Adipocyte (in vitro differentiated cells): ENCODE measurements at regions not wholly inside any gene's neighbourhood (a gene's known extent, or its start where the extent isn't known, plus 50 kb on each side); places are given as distances from the start of the nearest gene placed in this dataset.

Experiments
- DNase-seq: peaks from one replicate; pipeline ENCODE4 v3.0.0-alpha.2; 2015; ENCODE audit warnings: low read depth
- H3K27me3 ChIP-seq: replicated peaks from 2 replicates; pipeline ENCODE4 v1.7.0; 2013; ENCODE audit warnings: mild to moderate bottlenecking, low read length, moderate library complexity; ENCODE audit not compliant: control insufficient read depth, insufficient read depth
- H3K36me3 ChIP-seq: 2 replicates; pipeline ENCODE4 v1.7.0; 2013; ENCODE audit warnings: low read length, mild to moderate bottlenecking, moderate library complexity; ENCODE audit not compliant: control insufficient read depth, insufficient read depth, severe bottlenecking
- H3K4me1 ChIP-seq: 2 replicates; pipeline ENCODE4 v1.7.0; 2013; ENCODE audit warnings: mild to moderate bottlenecking, low read length, moderate library complexity; ENCODE audit not compliant: control insufficient read depth, insufficient read depth
- H3K4me3 ChIP-seq: 2 replicates; pipeline ENCODE4 v1.7.0; 2013; ENCODE audit warnings: mild to moderate bottlenecking, low read length, moderate library complexity
- H3K9ac ChIP-seq: 2 replicates; pipeline ENCODE4 v1.7.0; 2013; ENCODE audit warnings: mild to moderate bottlenecking, low read length, moderate library complexity
- H3K9me3 ChIP-seq: 2 replicates; pipeline ENCODE4 v1.7.0; 2013; ENCODE audit warnings: mild to moderate bottlenecking, low read length, moderate library complexity; ENCODE audit not compliant: control insufficient read depth

DNA sequence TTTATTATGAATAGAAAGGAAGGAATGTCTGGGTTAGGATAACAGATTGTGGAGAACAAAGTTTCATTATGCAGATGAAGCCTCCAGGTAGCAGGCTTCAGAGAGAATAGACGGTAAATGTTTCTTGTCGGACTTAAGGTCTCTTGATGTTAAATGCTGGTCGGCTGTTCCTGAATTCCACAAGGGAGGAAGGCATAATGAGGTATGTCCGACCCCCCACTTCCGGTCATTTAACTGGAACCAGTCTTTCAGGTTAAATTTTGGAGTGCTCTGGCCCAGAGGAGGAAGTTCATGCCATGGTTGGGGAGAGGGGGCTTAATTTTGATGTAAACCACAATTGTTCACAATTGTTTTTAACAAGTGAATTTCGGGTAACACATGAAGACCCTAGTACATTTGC, 158.1 kb upstream of the VCX3A start:
- H3K27me3 ChIP-seq = no peaks in the 10 kb centered on the region
- no peak for DNase-seq

DNA sequence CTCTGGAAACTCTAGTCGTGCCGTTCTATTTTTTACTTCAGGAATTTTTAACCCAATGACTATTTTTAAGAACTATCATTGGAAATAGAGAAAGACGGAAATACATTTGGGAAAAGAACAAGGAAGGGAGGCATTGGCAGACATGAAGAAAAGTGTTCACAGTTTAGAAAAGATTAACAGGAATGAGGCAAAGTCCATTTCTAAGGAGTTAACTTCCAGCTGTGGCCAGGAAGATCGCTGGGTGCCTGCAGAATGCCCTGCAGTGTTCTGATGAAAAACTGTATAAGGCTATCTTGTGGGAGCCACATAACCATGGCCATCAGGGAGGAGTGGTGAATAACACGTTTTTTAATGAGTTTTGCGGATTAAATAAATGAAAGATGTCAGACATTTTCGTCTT, 150.6 kb upstream of the VCX3A start:
- Histone ChIP-seq H3K9me3 (peaks cover 4% of the 10 kb centered on the region), H3K4me1 (no peaks in the 10 kb centered on the region), H3K4me3 (no peak overlapping the region), H3K36me3 (no peaks in the 10 kb centered on the region), H3K9ac (no peak overlapping the region), H3K27me3 (no peaks in the 10 kb centered on the region)
- DNase-seq = no peak

More for the DNA sequence above, 158.1 kb upstream of the VCX3A start:
- Histone ChIP-seq H3K4me3 (no peak overlapping the region), H3K36me3 (no peaks in the 10 kb centered on the region), H3K9ac (no peak overlapping the region), H3K9me3 (peaks cover 4% of the 10 kb centered on the region), H3K4me1 (no peaks in the 10 kb centered on the region)

DNA sequence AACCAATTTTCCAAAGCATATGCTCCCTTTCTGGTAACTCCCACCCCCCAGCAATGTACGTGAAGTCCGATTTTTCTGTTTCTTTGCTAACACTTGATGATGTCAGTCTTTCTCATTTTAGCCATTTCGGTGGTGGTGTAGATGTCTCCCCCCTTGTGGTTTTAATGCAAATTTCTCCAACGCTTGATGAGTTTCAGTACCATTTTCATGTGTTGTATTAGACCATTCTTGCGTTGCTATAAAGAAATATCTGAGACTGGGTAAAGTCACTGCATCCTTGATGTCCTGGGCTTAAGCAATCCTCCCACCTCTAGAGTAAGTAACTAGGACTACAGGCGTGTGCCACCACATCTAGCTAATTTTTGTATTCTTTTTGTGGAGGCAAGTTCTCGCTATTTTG, 148.4 kb upstream of the VCX3A start:
- Histone ChIP-seq H3K27me3 (no peaks in the 10 kb centered on the region), H3K9ac (no peak overlapping the region), H3K4me1 (no peaks in the 10 kb centered on the region), H3K36me3 (no peaks in the 10 kb centered on the region), H3K4me3 (no peak overlapping the region), H3K9me3 (peaks cover 2% of the 10 kb centered on the region)
- DNase-seq = no peak

DNA sequence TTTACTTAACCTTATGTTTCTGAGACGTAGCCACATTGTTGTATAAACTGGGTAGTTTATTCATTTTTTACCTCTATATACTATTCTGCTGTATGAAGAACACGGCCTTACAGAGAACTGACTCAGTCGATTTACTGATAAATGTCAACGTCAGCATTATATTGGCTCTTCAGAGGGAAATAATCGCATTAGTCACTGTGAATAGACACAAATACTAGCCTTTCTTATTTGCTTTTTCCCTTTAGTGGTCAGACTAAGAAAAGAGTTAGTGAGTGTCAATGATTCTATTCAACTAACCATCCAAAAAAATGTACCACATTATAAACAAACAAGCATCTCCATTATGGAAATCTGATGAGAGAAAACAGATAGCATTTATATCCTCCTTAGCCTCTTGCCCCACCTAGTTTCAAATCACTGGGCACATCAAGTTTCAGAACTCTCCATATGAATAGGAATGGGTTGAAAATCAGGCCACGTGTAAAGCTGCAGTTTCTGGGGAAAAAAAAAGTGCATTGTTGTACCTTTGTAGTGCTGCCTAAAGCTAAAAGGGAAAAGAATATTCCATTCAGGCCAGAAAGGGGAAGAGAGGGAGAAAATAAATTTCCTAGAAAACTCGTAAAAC, 146.7 kb upstream of the VCX3A start:
- Histone ChIP-seq H3K36me3 (no peaks in the 10 kb centered on the region), H3K9me3 (no peaks in the 10 kb centered on the region), H3K4me1 (no peaks in the 10 kb centered on the region), H3K9ac (no peak overlapping the region), H3K4me3 (no peak overlapping the region), H3K27me3 (no peaks in the 10 kb centered on the region)
- no peak for DNase-seq

DNA sequence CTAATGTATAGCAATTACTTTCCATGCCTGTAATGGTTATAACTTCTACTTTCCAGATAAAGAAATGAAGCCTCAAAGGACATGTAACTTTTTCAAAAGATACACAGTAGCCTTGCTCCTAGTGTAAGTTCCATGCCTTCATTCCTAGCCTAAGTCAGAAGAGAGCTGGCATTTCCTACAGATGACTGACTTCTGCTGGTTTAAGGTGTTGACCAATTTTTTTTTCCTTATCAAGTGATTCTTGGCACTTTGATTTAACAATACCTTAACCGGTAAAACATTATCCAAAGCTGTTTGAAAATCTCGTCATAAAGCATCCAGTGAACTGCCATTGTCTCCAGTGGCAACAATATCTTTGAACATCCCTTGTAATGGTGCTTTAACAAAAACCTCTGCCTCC, 145.1 kb upstream of the VCX3A start:
- Histone ChIP-seq H3K36me3 (no peaks in the 10 kb centered on the region), H3K9ac (no peak overlapping the region), H3K4me3 (no peak overlapping the region), H3K4me1 (no peaks in the 10 kb centered on the region), H3K9me3 (no peaks in the 10 kb centered on the region), H3K27me3 (no peaks in the 10 kb centered on the region)
- no peak for DNase-seq

DNA sequence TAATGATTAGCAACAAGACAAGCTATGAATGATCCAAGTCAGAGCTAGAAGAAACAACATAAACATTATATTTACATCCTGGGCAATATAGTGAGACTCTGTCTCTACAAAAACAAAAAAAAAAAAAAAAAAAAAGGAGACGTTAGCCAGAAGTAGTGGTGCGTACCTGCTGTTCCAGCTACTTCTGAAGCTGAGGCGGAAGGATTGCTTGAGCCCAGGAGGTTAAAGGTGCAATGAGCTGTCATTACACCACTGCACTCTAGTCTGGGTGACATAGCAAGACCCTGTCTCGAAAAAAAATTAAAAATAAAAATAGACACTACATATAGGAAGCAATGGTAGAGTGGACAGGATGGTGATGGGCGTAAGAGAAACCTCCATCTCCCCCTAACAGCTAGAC, 144.6 kb upstream of the VCX3A start:
- Histone ChIP-seq H3K4me1 (no peaks in the 10 kb centered on the region), H3K4me3 (no peak overlapping the region), H3K9me3 (no peaks in the 10 kb centered on the region), H3K36me3 (no peaks in the 10 kb centered on the region), H3K27me3 (no peaks in the 10 kb centered on the region), H3K9ac (no peak overlapping the region)
- no peak for DNase-seq

DNA sequence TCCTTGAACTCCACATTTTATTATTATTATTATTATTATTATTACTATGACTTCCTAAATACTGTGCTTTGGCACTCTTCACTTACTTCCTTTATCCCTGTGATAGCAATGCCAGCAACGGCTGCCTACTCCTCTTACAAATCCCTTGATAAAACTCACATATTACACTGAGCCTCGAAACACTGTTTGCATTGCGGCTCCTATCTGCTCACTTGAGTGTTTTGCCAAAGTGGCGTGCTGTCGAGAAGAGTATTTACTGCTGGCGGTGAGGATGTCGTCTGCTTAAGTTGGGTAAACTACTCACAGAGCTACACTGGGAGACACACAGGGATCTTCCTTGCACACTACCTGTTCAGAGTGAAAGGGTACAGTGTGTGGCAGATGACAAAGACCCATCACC, 143.4 kb upstream of the VCX3A start:
- Histone ChIP-seq H3K9ac (no peak overlapping the region), H3K9me3 (no peaks in the 10 kb centered on the region), H3K4me3 (no peak overlapping the region), H3K4me1 (no peaks in the 10 kb centered on the region), H3K36me3 (no peaks in the 10 kb centered on the region), H3K27me3 (no peaks in the 10 kb centered on the region)
- no peak for DNase-seq

DNA sequence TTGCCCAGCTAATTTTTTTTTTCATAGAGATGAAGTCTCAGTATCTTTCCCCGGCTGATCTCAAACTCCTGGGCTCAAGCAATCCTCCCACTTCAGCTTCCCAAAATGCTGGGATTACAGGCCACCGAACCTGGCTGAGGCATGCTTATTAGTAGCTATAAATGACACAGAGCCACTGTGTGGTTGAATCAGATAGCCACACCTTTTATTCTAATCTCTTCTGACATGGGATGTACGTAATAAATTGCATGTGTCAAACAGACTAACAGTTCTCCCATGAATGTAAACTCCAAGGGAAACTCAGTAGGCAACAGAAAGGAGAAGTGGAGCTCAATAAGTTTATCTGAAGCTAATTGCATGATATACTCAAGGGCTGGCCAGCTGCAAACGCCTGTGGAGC, 139.8 kb upstream of the VCX3A start:
- DNase-seq = no peak
- no peak overlapping the region for H3K4me3 ChIP-seq
- H3K36me3 ChIP-seq = no peaks in the 10 kb centered on the region
- H3K4me1 ChIP-seq = no peaks in the 10 kb centered on the region
- no peaks in the 10 kb centered on the region for H3K9me3 ChIP-seq
- H3K27me3 ChIP-seq = no peaks in the 10 kb centered on the region
- no peak overlapping the region for H3K9ac ChIP-seq

DNA sequence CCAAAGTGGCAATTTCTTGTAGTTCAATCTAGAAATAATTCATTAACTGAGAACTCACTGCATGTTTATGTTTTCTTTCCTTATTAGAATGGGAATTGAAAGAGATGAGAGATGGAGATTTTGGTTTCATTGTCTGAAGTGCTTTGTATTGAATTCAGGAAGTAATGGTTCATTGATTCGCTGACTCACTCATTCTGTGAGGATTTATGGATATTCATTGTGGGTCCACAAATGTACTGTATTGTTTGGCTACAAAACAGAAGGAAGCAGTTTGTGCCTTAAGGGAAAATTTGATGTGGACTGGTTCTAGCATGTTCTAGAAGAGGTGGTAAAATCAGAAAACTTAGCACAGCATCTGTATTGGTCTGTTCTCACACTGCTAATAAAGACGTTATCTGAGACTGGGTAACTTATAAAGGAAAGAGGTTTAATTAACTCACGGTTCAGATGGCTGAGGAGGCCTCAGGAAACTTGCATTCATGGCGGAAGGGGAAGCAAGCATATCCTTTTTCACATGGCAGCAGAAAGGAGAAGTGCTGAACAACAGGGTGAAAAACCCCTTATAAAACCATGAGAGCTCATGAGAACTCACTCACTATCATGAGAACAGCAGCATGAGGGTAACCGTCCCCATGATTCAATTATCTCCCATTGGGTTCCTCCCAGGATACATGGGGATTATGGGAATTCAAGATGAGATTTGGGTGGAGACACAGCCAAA, 132.3 kb upstream of the VCX3A start:
- Histone ChIP-seq H3K9ac (no peak overlapping the region), H3K27me3 (no peaks in the 10 kb centered on the region), H3K36me3 (no peaks in the 10 kb centered on the region), H3K9me3 (peaks cover 12% of the 10 kb centered on the region), H3K4me3 (no peak overlapping the region), H3K4me1 (no peaks in the 10 kb centered on the region)
- no peak for DNase-seq

DNA sequence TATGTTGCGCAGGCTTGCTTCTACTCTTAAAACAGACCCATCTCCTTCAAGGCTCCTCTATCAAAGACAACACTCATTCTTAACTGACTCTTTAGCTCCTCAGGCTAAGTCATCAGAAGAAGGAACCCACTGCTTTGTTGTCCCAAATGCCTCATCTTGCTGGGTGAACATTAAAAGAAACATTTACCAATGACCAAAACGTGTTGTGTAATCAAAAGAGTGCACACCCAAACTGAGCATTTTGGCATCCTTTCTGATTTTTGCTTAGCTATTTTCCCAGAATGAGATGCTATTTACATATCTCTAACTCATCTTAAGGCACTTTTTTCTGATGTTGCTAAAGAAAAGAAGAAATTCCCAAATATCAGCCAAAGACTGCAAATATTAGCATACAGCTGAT, 131.7 kb upstream of the VCX3A start:
- H3K4me3 ChIP-seq = no peak overlapping the region
- no peak overlapping the region for H3K9ac ChIP-seq
- DNase-seq = no peak
- H3K9me3 ChIP-seq = peaks cover 16% of the 10 kb centered on the region
- no peaks in the 10 kb centered on the region for H3K27me3 ChIP-seq
- H3K4me1 ChIP-seq = no peaks in the 10 kb centered on the region
- H3K36me3 ChIP-seq = no peaks in the 10 kb centered on the region

DNA sequence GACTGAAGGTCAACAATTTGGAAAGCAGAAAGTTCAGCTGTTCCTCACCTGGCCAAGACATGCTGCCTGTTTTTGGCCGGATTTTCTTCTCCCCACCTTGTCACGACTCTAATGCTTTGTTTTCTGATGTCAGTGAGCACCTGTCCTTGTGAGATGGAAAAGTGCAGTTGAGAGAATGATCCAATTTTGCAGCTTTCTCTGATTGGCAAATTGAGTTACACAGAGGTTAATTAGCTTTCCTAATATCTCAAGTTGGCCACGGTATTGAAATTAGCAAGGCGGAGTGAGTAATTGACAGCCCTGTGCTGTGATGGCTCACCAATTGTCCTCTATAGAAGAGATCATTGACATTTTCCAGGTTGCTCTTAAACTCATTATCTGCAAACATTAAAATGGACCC, 126.8 kb upstream of the VCX3A start:
- DNase-seq = no peak

More for the DNA sequence above, 126.8 kb upstream of the VCX3A start:
- no peaks in the 10 kb centered on the region for H3K4me1 ChIP-seq
- no peaks in the 10 kb centered on the region for H3K27me3 ChIP-seq
- no peaks in the 10 kb centered on the region for H3K36me3 ChIP-seq
- H3K9ac ChIP-seq = no peak overlapping the region
- H3K4me3 ChIP-seq = no peak overlapping the region
- H3K9me3 ChIP-seq = peaks cover 18% of the 10 kb centered on the region
